NCI-H524 (cell line): ENCODE measurements at regions not wholly inside any gene's neighbourhood (a gene's known extent, or its start where the extent isn't known, plus 50 kb on each side); places are given as distances from the start of the nearest gene placed in this dataset.
A peak's percentile ranks its signal among the peaks of the same experiment; 100 is the strongest.
"Not testable (repeated sequence)": the region's sequence is repeated elsewhere in the genome, so short reads cannot be mapped to it uniquely, and the experiment has no call there.

Experiments used
- DNase-seq, 2 experiments: peaks; one replicate each; lab custom pipeline; 2025; lab: John Stamatoyannopoulos, UW

GRCh38 chr1:4476394-4476793 lies 178.0 kb upstream of the AJAP1 start:
- no peak for DNase-seq

GRCh38 chr1:4481451-4481850 lies 173.0 kb upstream of the AJAP1 start:
- no peak for DNase-seq

- no peak for DNase-seq
Measured at GRCh38 chr1:4482526-4482925, 171.9 kb upstream of the AJAP1 start.

- DNase-seq: no peak
Measured at GRCh38 chr1:4483021-4483625, 171.3 kb upstream of the AJAP1 start.

- peak in 1 of 2 experiments; percentile 10 for DNase-seq
Measured at GRCh38 chr1:4485398-4485797, 169.0 kb upstream of the AJAP1 start.

- no peak for DNase-seq
Measured at GRCh38 chr1:4485878-4486277, 168.5 kb upstream of the AJAP1 start.

- no peak for DNase-seq
Measured at GRCh38 chr1:4486408-4487120, 167.8 kb upstream of the AJAP1 start.

GRCh38 chr1:4488018-4488417 lies 166.4 kb upstream of the AJAP1 start:
- DNase-seq: no peak

- no peak for DNase-seq
Measured at GRCh38 chr1:4489486-4489885, 164.9 kb upstream of the AJAP1 start.

GRCh38 chr1:4489992-4490391 lies 164.4 kb upstream of the AJAP1 start:
- not testable (repeated sequence) for DNase-seq

- DNase-seq: no peak
Measured at GRCh38 chr1:4494027-4494426, 160.4 kb upstream of the AJAP1 start.

- DNase-seq: peak in 1 of 2 experiments; percentile 0
Measured at GRCh38 chr1:4494558-4494957, 159.9 kb upstream of the AJAP1 start.

GRCh38 chr1:4495809-4496208 lies 158.6 kb upstream of the AJAP1 start:
- no peak for DNase-seq

- DNase-seq: no peak
Measured at GRCh38 chr1:4500441-4500840, 154.0 kb upstream of the AJAP1 start.

GRCh38 chr1:4506591-4506990 lies 147.8 kb upstream of the AJAP1 start:
- no peak for DNase-seq

- no peak for DNase-seq
Measured at GRCh38 chr1:4509206-4509605, 145.2 kb upstream of the AJAP1 start.

- no peak for DNase-seq
Measured at GRCh38 chr1:4510276-4510691, 144.1 kb upstream of the AJAP1 start.

GRCh38 chr1:4511374-4511773 lies 143.0 kb upstream of the AJAP1 start:
- no peak for DNase-seq

- no peak for DNase-seq
Measured at GRCh38 chr1:4512636-4513035, 141.8 kb upstream of the AJAP1 start.

- DNase-seq: no peak
Measured at GRCh38 chr1:4513685-4514084, 140.7 kb upstream of the AJAP1 start.

GRCh38 chr1:4515727-4516289 lies 138.6 kb upstream of the AJAP1 start:
- DNase-seq: no peak

GRCh38 chr1:4516596-4516995 lies 137.8 kb upstream of the AJAP1 start:
- no peak for DNase-seq

- DNase-seq: no peak
Measured at GRCh38 chr1:4517186-4517954, 137.0 kb upstream of the AJAP1 start.
